Right atrium auricular region (tissue), 2 donors: ENCODE measurements at regions not wholly inside any gene's neighbourhood (a gene's known extent, or its start where the extent isn't known, plus 50 kb on each side); places are given as distances from the start of the nearest gene placed in this dataset.

ENCODE experiments used
- DNase-seq: peaks from one replicate; pipeline ENCODE4 v3.0.0-alpha.2; 2019; ENCODE audit warnings: low spot score
- H3K27ac ChIP-seq, 2 donors: fragments of 200-600 bp; sonication (generic); 1 replicate in 1 of 2; 2 replicates in 1 of 2; pipeline ENCODE4 v1.5.1; 2016 to 2019
- H3K27me3 ChIP-seq, 2 donors: fragments of 200-600 bp; sonication (generic); one replicate each; pipeline versions ENCODE4 v1.5.1 to v1.6.0; 2017 to 2019
- H3K36me3 ChIP-seq: fragments of 200-600 bp; sonication (generic); one replicate; pipeline ENCODE4 v1.5.1; 2016
- H3K4me1 ChIP-seq, 2 donors: fragments of 200-600 bp; sonication (generic); one replicate each; pipeline versions ENCODE4 v1.5.1 to v1.6.0; 2017 to 2019
- H3K4me3 ChIP-seq, 2 donors: fragments of 200-600 bp; sonication (generic); 1 replicate in 1 of 2; 2 replicates in 1 of 2; pipeline ENCODE4 v1.5.1; 2017 to 2019; ENCODE audit warnings: mild to moderate bottlenecking in 1 of 2, moderate library complexity in 1 of 2
- H3K9me3 ChIP-seq, 2 donors: fragments of 200-600 bp; sonication (generic); one replicate each; pipeline ENCODE4 v1.5.1; 2019
- CTCF ChIP-seq, 2 donors: fragments of 200-600 bp; sonication (generic); IDR thresholded peaks; one replicate each; pipeline ENCODE4 v1.5.1; 2019; ENCODE audit warnings: antibody characterized with exemption in 2 of 2

GRCh38 chr11:119533462-119533861 lies 110.5 kb upstream of the THY1 start:
- no peaks in the 10 kb centered on the region for H3K36me3 ChIP-seq
- H3K4me3 ChIP-seq: no peak overlapping the region
- H3K27ac ChIP-seq: no peak overlapping the region
- TF ChIP-seq CTCF (IDR thresholded peaks at IDR 0.05): no peak
- H3K9me3 ChIP-seq: no peaks in the 10 kb centered on the region
- DNase-seq: no peak
- H3K27me3 ChIP-seq: no peaks in the 10 kb centered on the region
- H3K4me1 ChIP-seq: no peaks in the 10 kb centered on the region

- DNase-seq: no peak
- Histone ChIP-seq H3K4me1 (no peaks in the 10 kb centered on the region), H3K9me3 (no peaks in the 10 kb centered on the region), H3K27ac (no peak overlapping the region), H3K27me3 (no peaks in the 10 kb centered on the region), H3K36me3 (no peaks in the 10 kb centered on the region), H3K4me3 (no peak overlapping the region)
- TF ChIP-seq CTCF (IDR thresholded peaks at IDR 0.05): no peak
Measured at GRCh38 chr11:119532551-119532950, 109.6 kb upstream of the THY1 start.

GRCh38 chr11:119531623-119532022 lies 108.7 kb upstream of the THY1 start:
- DNase-seq: no peak
- Histone ChIP-seq H3K27me3 (no peaks in the 10 kb centered on the region), H3K27ac (no peak overlapping the region), H3K4me3 (no peak overlapping the region), H3K9me3 (no peaks in the 10 kb centered on the region), H3K36me3 (no peaks in the 10 kb centered on the region), H3K4me1 (no peaks in the 10 kb centered on the region)
- no peak for TF ChIP-seq CTCF (IDR thresholded peaks at IDR 0.05)

GRCh38 chr11:119531056-119531455 lies 108.1 kb upstream of the THY1 start:
- H3K27ac ChIP-seq: no peak overlapping the region

GRCh38 chr11:119530509-119530908 lies 107.5 kb upstream of the THY1 start:
- TF ChIP-seq CTCF (IDR thresholded peaks at IDR 0.05): no peak
- no peak for DNase-seq
- Histone ChIP-seq H3K27me3 (no peaks in the 10 kb centered on the region), H3K4me1 (no peaks in the 10 kb centered on the region), H3K27ac (no peak overlapping the region), H3K4me3 (no peak overlapping the region), H3K9me3 (no peaks in the 10 kb centered on the region), H3K36me3 (no peaks in the 10 kb centered on the region)

More at GRCh38 chr11:119531056-119531455, 108.1 kb upstream of the THY1 start:
- Histone ChIP-seq H3K4me3 (no peak overlapping the region), H3K4me1 (no peaks in the 10 kb centered on the region), H3K9me3 (no peaks in the 10 kb centered on the region), H3K27me3 (no peaks in the 10 kb centered on the region), H3K36me3 (no peaks in the 10 kb centered on the region)
- TF ChIP-seq CTCF (IDR thresholded peaks at IDR 0.05): no peak
- DNase-seq: no peak

- H3K4me1 ChIP-seq: no peaks in the 10 kb centered on the region
- no peaks in the 10 kb centered on the region for H3K36me3 ChIP-seq
- H3K4me3 ChIP-seq: no peak overlapping the region
- DNase-seq: no peak
- H3K27me3 ChIP-seq: no peaks in the 10 kb centered on the region
- no peak for TF ChIP-seq CTCF (IDR thresholded peaks at IDR 0.05)
- H3K27ac ChIP-seq: no peak overlapping the region
- no peaks in the 10 kb centered on the region for H3K9me3 ChIP-seq
Measured at GRCh38 chr11:119529936-119530335, 107.0 kb upstream of the THY1 start.
